DND-41 (cell line): ENCODE measurements at regions not wholly inside any gene's neighbourhood (a gene's known extent, or its start where the extent isn't known, plus 50 kb on each side); places are given as distances from the start of the nearest gene placed in this dataset.

Experiments used
- ATAC-seq: fragments of 200-7000 bp; cut with Tn5 transposase; 3 replicates; pipeline ENCODE4 v1.9.1; 2021; ENCODE audit warnings: low read depth; ENCODE audit not compliant: insufficient read depth
- DNase-seq: peaks from one replicate; pipeline ENCODE4 v3.0.0-alpha.2; 2020
- H2AFZ ChIP-seq: 2 replicates; pipeline ENCODE4 v1.6.0; 2012; ENCODE audit warnings: low read depth, low read length
- H3K27ac ChIP-seq: 2 replicates; pipeline ENCODE4 v1.5.1; 2012; ENCODE audit warnings: low read length, inconsistent platforms
- H3K27me3 ChIP-seq: fragments of 200-600 bp; sonication (generic); 2 replicates; pipeline ENCODE4 v1.6.0; 2012; ENCODE audit warnings: low read length, mild to moderate bottlenecking, inconsistent platforms; ENCODE audit not compliant: insufficient read depth, poor library complexity
- H3K36me3 ChIP-seq: 2 replicates; pipeline ENCODE4 v1.5.1; 2012; ENCODE audit warnings: low read length, inconsistent platforms; ENCODE audit not compliant: insufficient read depth
- H3K4me1 ChIP-seq: 2 replicates; pipeline ENCODE4 v1.5.1; 2012; ENCODE audit warnings: mild to moderate bottlenecking, low read length; ENCODE audit not compliant: insufficient read depth
- H3K4me2 ChIP-seq: 2 replicates; pipeline ENCODE4 v1.6.0; 2012; ENCODE audit warnings: mild to moderate bottlenecking, moderate library complexity, low read length, inconsistent platforms; ENCODE audit not compliant: insufficient read depth
- H3K4me3 ChIP-seq, 2 experiments: fragments of 200-600 bp in 1 of 2; shearing (Covaris generic) in 1 of 2; 2 replicates each; pipeline ENCODE4 v1.5.1; 2012 to 2016; ENCODE audit warnings: inconsistent platforms in 2 of 2, low read length in 2 of 2, mild to moderate bottlenecking in 2 of 2, low read depth in 1 of 2, moderate library complexity in 1 of 2
- H3K79me2 ChIP-seq: 2 replicates; pipeline ENCODE4 v1.6.0; 2012; ENCODE audit warnings: low read length, inconsistent platforms; ENCODE audit not compliant: insufficient read depth
- H3K9ac ChIP-seq: 2 replicates; pipeline ENCODE4 v1.6.0; 2012; ENCODE audit warnings: low read depth, mild to moderate bottlenecking, inconsistent platforms, low read length, moderate library complexity
- H3K9me3 ChIP-seq: 2 replicates; pipeline ENCODE4 v1.5.1; 2012; ENCODE audit warnings: low read length, moderate library complexity, mild to moderate bottlenecking, inconsistent platforms; ENCODE audit not compliant: insufficient read depth, severe bottlenecking
- H4K20me1 ChIP-seq: 2 replicates; pipeline ENCODE4 v1.6.0; 2012; ENCODE audit warnings: low read length; ENCODE audit not compliant: insufficient read depth
- CTCF ChIP-seq: IDR thresholded peaks from 2 replicates; pipeline ENCODE4 v1.5.1; 2012; ENCODE audit warnings: borderline replicate concordance, low read length, moderate library complexity, mild to moderate bottlenecking; ENCODE audit not compliant: poor library complexity, severe bottlenecking; ENCODE audit errors: extremely low read depth
- EZH2 ChIP-seq: IDR thresholded peaks from 3 replicates; pipeline ENCODE4 v1.6.1; 2012; ENCODE audit warnings: borderline replicate concordance, low read depth, mild to moderate bottlenecking, moderate library complexity, low read length, inconsistent platforms; ENCODE audit not compliant: severe bottlenecking

DNA sequence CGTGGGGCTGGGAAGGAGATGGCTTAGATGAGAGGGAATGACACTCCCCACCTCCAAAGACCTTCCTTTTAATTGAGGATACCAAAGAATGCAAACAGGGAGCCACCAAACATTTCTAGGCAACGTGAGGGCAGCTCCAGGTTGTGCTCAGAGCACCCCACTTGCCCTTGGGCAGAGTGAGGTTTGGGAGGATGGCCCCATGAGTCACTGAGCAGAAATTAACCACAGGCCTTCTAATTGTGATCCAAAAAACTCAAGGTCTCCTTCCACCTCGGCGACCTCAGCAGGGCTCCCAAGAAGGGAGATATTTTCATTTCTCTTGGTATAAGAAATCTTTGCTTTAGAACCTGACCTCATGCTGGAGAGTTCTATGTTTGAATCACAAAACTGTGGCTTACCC lies 305.0 kb upstream of the TPM1 start:
- no peak overlapping the region for H2AFZ ChIP-seq
- TF ChIP-seq CTCF (no peak), EZH2 (no peak)
- H3K36me3 ChIP-seq = no peaks in the 10 kb centered on the region
- H3K4me2 ChIP-seq = no peak overlapping the region
- H3K4me3 ChIP-seq = no peak overlapping the region
- H4K20me1 ChIP-seq = no peaks in the 10 kb centered on the region
- no peaks in the 10 kb centered on the region for H3K79me2 ChIP-seq
- H3K9ac ChIP-seq = no peak overlapping the region
- no peaks in the 10 kb centered on the region for H3K9me3 ChIP-seq
- ATAC-seq (no peak), DNase-seq (no peak)
- H3K27me3 ChIP-seq = no peaks in the 10 kb centered on the region
- H3K4me1 ChIP-seq = no peaks in the 10 kb centered on the region
- H3K27ac ChIP-seq = no peak overlapping the region

DNA sequence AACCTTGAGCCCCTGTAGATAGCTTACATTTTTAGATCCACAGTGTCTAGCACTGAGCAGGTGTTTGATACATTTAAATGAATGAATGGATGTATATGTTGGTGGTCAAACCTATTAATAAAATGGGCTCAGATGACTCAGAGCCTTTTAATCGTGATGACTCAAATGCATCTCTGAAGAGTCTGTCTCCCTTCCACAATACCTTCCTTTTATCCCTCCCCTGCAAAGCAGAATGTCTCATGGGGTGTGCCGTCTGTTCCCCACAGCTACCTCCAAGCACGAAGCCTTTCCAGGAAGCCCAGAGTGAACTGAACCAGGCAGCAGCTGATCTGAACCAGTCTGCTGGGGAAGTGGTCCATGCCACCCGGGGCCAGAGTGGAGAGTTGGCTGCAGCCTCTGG lies 303.5 kb upstream of the TPM1 start:
- no peak for ATAC-seq
- H3K4me2 ChIP-seq = no peak overlapping the region
- no peak overlapping the region for H2AFZ ChIP-seq
- H3K4me1 ChIP-seq = no peaks in the 10 kb centered on the region
- H3K4me3 ChIP-seq = no peak overlapping the region
- H3K27ac ChIP-seq = no peak overlapping the region
- TF ChIP-seq EZH2 = no peak
- TF ChIP-seq CTCF = no peak
- DNase-seq = no peak
- H4K20me1 ChIP-seq = no peaks in the 10 kb centered on the region
- H3K79me2 ChIP-seq = no peaks in the 10 kb centered on the region
- H3K9ac ChIP-seq = no peak overlapping the region
- no peaks in the 10 kb centered on the region for H3K9me3 ChIP-seq
- no peaks in the 10 kb centered on the region for H3K27me3 ChIP-seq
- no peaks in the 10 kb centered on the region for H3K36me3 ChIP-seq

DNA sequence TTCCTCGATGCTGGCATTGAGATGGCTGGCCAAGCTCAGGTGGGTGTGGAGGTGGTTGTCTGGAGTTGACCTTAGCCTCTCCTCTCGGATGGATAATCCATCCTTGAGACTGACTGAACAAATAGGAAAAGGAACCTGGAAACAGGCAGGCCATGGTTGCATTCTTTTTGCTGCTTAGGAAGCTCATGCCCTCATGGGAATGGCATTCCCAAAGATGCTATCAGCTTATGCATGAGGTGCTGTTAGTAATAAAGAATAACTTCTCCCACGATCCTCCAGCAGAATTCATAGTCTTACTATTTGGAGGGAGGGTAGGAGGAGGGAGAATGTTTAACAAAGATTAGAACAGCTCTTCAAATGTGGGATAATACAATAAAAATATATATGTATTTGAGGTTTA lies 303.0 kb upstream of the TPM1 start:
- Histone ChIP-seq H3K9ac (no peak overlapping the region), H2AFZ (no peak overlapping the region), H3K27ac (no peak overlapping the region), H3K36me3 (no peaks in the 10 kb centered on the region), H3K4me2 (no peak overlapping the region), H3K27me3 (no peaks in the 10 kb centered on the region), H4K20me1 (no peaks in the 10 kb centered on the region), H3K79me2 (no peaks in the 10 kb centered on the region), H3K9me3 (no peaks in the 10 kb centered on the region), H3K4me3 (no peak overlapping the region), H3K4me1 (no peaks in the 10 kb centered on the region)
- DNase-seq = no peak
- no peak for ATAC-seq
- no peak for TF ChIP-seq CTCF
- no peak for TF ChIP-seq EZH2
